Peyer's patch (tissue), 4 donors: ENCODE measurements at regions not wholly inside any gene's neighbourhood (a gene's known extent, or its start where the extent isn't known, plus 50 kb on each side); places are given as distances from the start of the nearest gene placed in this dataset.

Experiments used
- POLR2A ChIP-seq, 2 donors: fragments of 450-650 bp; IDR thresholded peaks; one replicate each; pipeline ENCODE4 v1.5.1; 2017; ENCODE audit warnings: antibody characterized with exemption in 2 of 2, mild to moderate bottlenecking in 2 of 2, moderate library complexity in 2 of 2
- TF ChIP-seq, protein P1 (sequence below), 6 experiments: fragments of 450-650 bp in 4 of 6; fragments of 200-600 bp in 2 of 6; sonication (generic) in 1 of 6; IDR thresholded peaks; one replicate each; pipeline ENCODE4 v1.5.1; 2017 to 2019; ENCODE audit warnings: antibody characterized with exemption in 6 of 6, mild to moderate bottlenecking in 3 of 6, moderate library complexity in 1 of 6

GRCh38 chr3:177279118-177279815 lies 82.0 kb upstream of the TBL1XR1 start:
- TF ChIP-seq, protein P1, sequence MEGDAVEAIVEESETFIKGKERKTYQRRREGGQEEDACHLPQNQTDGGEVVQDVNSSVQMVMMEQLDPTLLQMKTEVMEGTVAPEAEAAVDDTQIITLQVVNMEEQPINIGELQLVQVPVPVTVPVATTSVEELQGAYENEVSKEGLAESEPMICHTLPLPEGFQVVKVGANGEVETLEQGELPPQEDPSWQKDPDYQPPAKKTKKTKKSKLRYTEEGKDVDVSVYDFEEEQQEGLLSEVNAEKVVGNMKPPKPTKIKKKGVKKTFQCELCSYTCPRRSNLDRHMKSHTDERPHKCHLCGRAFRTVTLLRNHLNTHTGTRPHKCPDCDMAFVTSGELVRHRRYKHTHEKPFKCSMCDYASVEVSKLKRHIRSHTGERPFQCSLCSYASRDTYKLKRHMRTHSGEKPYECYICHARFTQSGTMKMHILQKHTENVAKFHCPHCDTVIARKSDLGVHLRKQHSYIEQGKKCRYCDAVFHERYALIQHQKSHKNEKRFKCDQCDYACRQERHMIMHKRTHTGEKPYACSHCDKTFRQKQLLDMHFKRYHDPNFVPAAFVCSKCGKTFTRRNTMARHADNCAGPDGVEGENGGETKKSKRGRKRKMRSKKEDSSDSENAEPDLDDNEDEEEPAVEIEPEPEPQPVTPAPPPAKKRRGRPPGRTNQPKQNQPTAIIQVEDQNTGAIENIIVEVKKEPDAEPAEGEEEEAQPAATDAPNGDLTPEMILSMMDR (IDR thresholded peaks at IDR 0.05), result no peak
- no peak for TF ChIP-seq POLR2A (IDR thresholded peaks at IDR 0.05)
